ENCODE measurements at regions not wholly inside any gene's neighbourhood (a gene's known extent, or its start where the extent isn't known, plus 50 kb on each side); places are given as distances from the start of the nearest gene placed in this dataset.

GRCh38 chr6:125670568-125670967 is 78.9 kb upstream of the HEY2 start:
- TF ChIP-seq, protein P1, sequence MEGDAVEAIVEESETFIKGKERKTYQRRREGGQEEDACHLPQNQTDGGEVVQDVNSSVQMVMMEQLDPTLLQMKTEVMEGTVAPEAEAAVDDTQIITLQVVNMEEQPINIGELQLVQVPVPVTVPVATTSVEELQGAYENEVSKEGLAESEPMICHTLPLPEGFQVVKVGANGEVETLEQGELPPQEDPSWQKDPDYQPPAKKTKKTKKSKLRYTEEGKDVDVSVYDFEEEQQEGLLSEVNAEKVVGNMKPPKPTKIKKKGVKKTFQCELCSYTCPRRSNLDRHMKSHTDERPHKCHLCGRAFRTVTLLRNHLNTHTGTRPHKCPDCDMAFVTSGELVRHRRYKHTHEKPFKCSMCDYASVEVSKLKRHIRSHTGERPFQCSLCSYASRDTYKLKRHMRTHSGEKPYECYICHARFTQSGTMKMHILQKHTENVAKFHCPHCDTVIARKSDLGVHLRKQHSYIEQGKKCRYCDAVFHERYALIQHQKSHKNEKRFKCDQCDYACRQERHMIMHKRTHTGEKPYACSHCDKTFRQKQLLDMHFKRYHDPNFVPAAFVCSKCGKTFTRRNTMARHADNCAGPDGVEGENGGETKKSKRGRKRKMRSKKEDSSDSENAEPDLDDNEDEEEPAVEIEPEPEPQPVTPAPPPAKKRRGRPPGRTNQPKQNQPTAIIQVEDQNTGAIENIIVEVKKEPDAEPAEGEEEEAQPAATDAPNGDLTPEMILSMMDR (IDR thresholded peaks at IDR 0.05; ENCODE audit: insufficient read depth, low read length, poor library complexity, severe bottlenecking) = no peak
- no peak for TF ChIP-seq EZH2phosphoT487 (conservative IDR thresholded peaks at IDR 0.05; ENCODE audit: low read length)

All from SU-DHL-6 (cell line).